IMR-90 (cell line): ENCODE measurements at regions not wholly inside any gene's neighbourhood (a gene's known extent, or its start where the extent isn't known, plus 50 kb on each side); places are given as distances from the start of the nearest gene placed in this dataset.

ENCODE experiments used
- ATAC-seq: fragments of 200-7000 bp; cut with Tn5 transposase; 2 replicates; pipeline ENCODE4 v1.9.1; 2020; ENCODE audit warnings: low read depth, mild to moderate bottlenecking, moderate library complexity
- BruUV-seq: library from RNA; stranded (reverse); fragments of 400-500 nt; replicated peaks from 2 replicates; lab custom pipeline; 2021; lab: Mats Ljungman, UMichigan
- CTCF ChIA-PET: fragments of 300-600 bp; formaldehyde crosslinking; extraction: SDS; loops from one replicate; lab custom pipeline; 2021; ENCODE audit warnings: antibody characterized with exemption; lab: Yijun Ruan, JAX
- POLR2A ChIA-PET: fragments of 300-600 bp; sonication (Branson Sonifier 250); formaldehyde crosslinking; loops from one replicate; lab custom pipeline; 2022; ENCODE audit warnings: antibody characterized with exemption; ENCODE audit not compliant: unreplicated experiment; lab: Charles Lee
- DNase-seq: peaks from one replicate; pipeline ENCODE4 v3.0.0; 2013
- H2AFZ ChIP-seq: replicated peaks from 2 replicates; pipeline ENCODE3; 2013; ENCODE audit warnings: low read length, mild to moderate bottlenecking; ENCODE audit not compliant: poor library complexity
- H2AK5ac ChIP-seq: 2 replicates; pipeline ENCODE4 v1.6.1; 2013; ENCODE audit warnings: low read depth, low read length, inconsistent platforms
- H2AK9ac ChIP-seq: replicated peaks from 2 replicates; pipeline ENCODE3; 2013; ENCODE audit warnings: mild to moderate bottlenecking, low read depth, low read length, moderate library complexity; ENCODE audit not compliant: poor library complexity
- H2BK120ac ChIP-seq: 2 replicates; pipeline ENCODE4 v1.6.1; 2013; ENCODE audit warnings: low read depth, low read length, inconsistent platforms
- H2BK15ac ChIP-seq: 3 replicates; pipeline ENCODE4 v1.6.1; 2013; ENCODE audit warnings: low read depth, low read length, inconsistent platforms
- H2BK20ac ChIP-seq: 2 replicates; pipeline ENCODE4 v1.6.1; 2013; ENCODE audit warnings: low read depth, mild to moderate bottlenecking, inconsistent platforms, low read length, moderate library complexity
- H2BK5ac ChIP-seq: 2 replicates; pipeline ENCODE4 v1.6.1; 2013; ENCODE audit warnings: mild to moderate bottlenecking, low read depth, low read length, inconsistent platforms; ENCODE audit not compliant: poor library complexity, severe bottlenecking
- H3K14ac ChIP-seq: replicated peaks from 2 replicates; pipeline ENCODE4 v1.6.1; 2013; ENCODE audit warnings: low read depth, low read length, inconsistent platforms
- H3K18ac ChIP-seq: 2 replicates; pipeline ENCODE4 v1.6.1; 2013; ENCODE audit warnings: low read depth, low read length, control low read depth
- H3K23ac ChIP-seq: 2 replicates; pipeline ENCODE4 v1.6.1; 2013; ENCODE audit warnings: low read depth, low read length, inconsistent platforms
- H3K27ac ChIP-seq: 2 replicates; pipeline ENCODE4 v1.5.1; 2013; ENCODE audit warnings: mild to moderate bottlenecking, control low read depth, low read length; ENCODE audit not compliant: insufficient read depth
- H3K27me3 ChIP-seq: 2 replicates; pipeline ENCODE4 v1.6.1; 2013; ENCODE audit warnings: low read length; ENCODE audit not compliant: control insufficient read depth, insufficient read depth
- H3K36me3 ChIP-seq: 2 replicates; pipeline ENCODE4 v1.6.1; 2013; ENCODE audit warnings: low read length, mixed read lengths; ENCODE audit not compliant: control insufficient read depth, insufficient read depth
- H3K4ac ChIP-seq: 2 replicates; pipeline ENCODE4 v1.6.1; 2013; ENCODE audit warnings: low read depth, low read length, inconsistent platforms
- H3K4me1 ChIP-seq: 2 replicates; pipeline ENCODE4 v1.6.1; 2013; ENCODE audit warnings: low read length, mixed read lengths; ENCODE audit not compliant: control insufficient read depth, insufficient read depth
- H3K4me2 ChIP-seq: 2 replicates; pipeline ENCODE4 v1.6.1; 2013; ENCODE audit warnings: low read depth, mild to moderate bottlenecking, control low read depth, low read length, moderate library complexity
- H3K4me3 ChIP-seq: 2 replicates; pipeline ENCODE4 v1.5.1; 2013; ENCODE audit warnings: low read depth, mild to moderate bottlenecking, control low read depth, low read length, moderate library complexity; ENCODE audit not compliant: insufficient read depth
- H3K56ac ChIP-seq: 2 replicates; pipeline ENCODE4 v1.6.1; 2013; ENCODE audit warnings: low read length, inconsistent platforms; ENCODE audit not compliant: insufficient read depth; ENCODE audit errors: extremely low read depth
- H3K79me1 ChIP-seq, 2 experiments: 2 replicates each; pipeline ENCODE4 v1.6.1; 2013; ENCODE audit warnings: low read length in 2 of 2, inconsistent platforms in 1 of 2, low read depth in 1 of 2
- H3K9ac ChIP-seq: 2 replicates; pipeline ENCODE4 v1.6.1; 2013; ENCODE audit warnings: low read depth, low read length, control low read depth
- H3K9me1 ChIP-seq: 2 replicates; pipeline ENCODE4 v1.6.1; 2013; ENCODE audit warnings: low read length, inconsistent platforms; ENCODE audit not compliant: insufficient read depth
- H3K9me3 ChIP-seq: 2 replicates; pipeline ENCODE4 v1.6.1; 2013; ENCODE audit warnings: low read length; ENCODE audit not compliant: control insufficient read depth, insufficient read depth
- H4K20me1 ChIP-seq: 2 replicates; pipeline ENCODE4 v1.6.1; 2013; ENCODE audit warnings: low read length, inconsistent platforms; ENCODE audit not compliant: insufficient read depth
- H4K5ac ChIP-seq: 2 replicates; pipeline ENCODE4 v1.6.1; 2013; ENCODE audit warnings: mild to moderate bottlenecking, low read depth, low read length, control low read depth
- H4K8ac ChIP-seq, 2 experiments: 2 replicates each; pipeline ENCODE4 v1.6.1; 2013; ENCODE audit warnings: low read depth in 2 of 2, low read length in 2 of 2, control low read depth in 1 of 2, inconsistent platforms in 1 of 2
- H4K91ac ChIP-seq: 2 replicates; pipeline ENCODE4 v1.6.1; 2013; ENCODE audit warnings: low read depth, low read length, inconsistent platforms; ENCODE audit not compliant: insufficient read depth
- BHLHE40 ChIP-seq: fragments of 150-350 bp; IDR thresholded peaks from 2 replicates; pipeline ENCODE4 v1.6.1; 2016; ENCODE audit warnings: mild to moderate bottlenecking, low read depth, low read length
- CEBPB ChIP-seq: IDR thresholded peaks from 2 replicates; pipeline ENCODE4 v1.6.1; 2012; ENCODE audit warnings: low read depth, low read length, improper control_type of control experiment
- CHD1 ChIP-seq: IDR thresholded peaks from 2 replicates; pipeline ENCODE4 v1.6.1; 2012; ENCODE audit warnings: low read depth, low read length, improper control_type of control experiment
- FOS ChIP-seq: fragments of 150-350 bp; IDR thresholded peaks from 2 replicates; pipeline ENCODE4 v1.6.1; 2016; ENCODE audit warnings: low read depth, low read length
- MAZ ChIP-seq: IDR thresholded peaks from 2 replicates; pipeline ENCODE4 v1.6.1; 2012; ENCODE audit warnings: low read depth, mild to moderate bottlenecking, low read length, improper control_type of control experiment, moderate library complexity, borderline replicate concordance
- NFE2L2 ChIP-seq: fragments of 150-350 bp; IDR thresholded peaks from 2 replicates; pipeline ENCODE4 v1.6.1; 2016; ENCODE audit warnings: low read depth, mild to moderate bottlenecking, low read length
- RAD21 ChIP-seq: IDR thresholded peaks from 2 replicates; pipeline ENCODE4 v1.6.1; 2012; ENCODE audit warnings: low read length, improper control_type of control experiment
- RCOR1 ChIP-seq: IDR thresholded peaks from 2 replicates; pipeline ENCODE4 v1.6.1; 2012; ENCODE audit warnings: mild to moderate bottlenecking, low read length, improper control_type of control experiment; ENCODE audit not compliant: insufficient replicate concordance
- RFX5 ChIP-seq: IDR thresholded peaks from 2 replicates; pipeline ENCODE4 v1.8.0; 2012; ENCODE audit warnings: low read depth, mild to moderate bottlenecking, low read length, moderate library complexity
- WGBS, 2 experiments: methylation state at CpG; one replicate each; pipeline versions ENCODE4 v1.1.5 to v1.1.7; 2013; ENCODE audit warnings: missing lambda C conversion rate in 2 of 2; ENCODE audit not compliant: insufficient read length in 1 of 2; ENCODE audit errors: extremely low coverage in 2 of 2; 5-methylcytosine and 5-hydroxymethylcytosine counted together
- dilution Hi-C: fragments of 300-500 bp; cut with HindIII; formaldehyde crosslinking; loops from one replicate; pipeline ENCODE4 v1.14.3; 2018; ENCODE audit warnings: low sequenced_read_pairs; ENCODE audit not compliant: unreplicated experiment
- in situ Hi-C: fragments of 300-500 bp; cut with MboI; formaldehyde crosslinking; loops from 3 replicates; pipeline ENCODE4 v1.14.3; 2019; ENCODE audit warnings: low sequenced_read_pairs, inconsistent platforms, mixed read lengths
- intact Hi-C: fragments of 100-400 bp; cut with micrococcal nuclease; formaldehyde crosslinking; loops from 2 replicates; pipeline ENCODE4 v1.10.0; 2022
- TF ChIP-seq, protein P1 (sequence below): fragments of 150-350 bp; IDR thresholded peaks from 2 replicates; pipeline ENCODE4 v1.6.1; 2017; ENCODE audit warnings: mild to moderate bottlenecking, antibody characterized with exemption, low read length, low read depth

DNA sequence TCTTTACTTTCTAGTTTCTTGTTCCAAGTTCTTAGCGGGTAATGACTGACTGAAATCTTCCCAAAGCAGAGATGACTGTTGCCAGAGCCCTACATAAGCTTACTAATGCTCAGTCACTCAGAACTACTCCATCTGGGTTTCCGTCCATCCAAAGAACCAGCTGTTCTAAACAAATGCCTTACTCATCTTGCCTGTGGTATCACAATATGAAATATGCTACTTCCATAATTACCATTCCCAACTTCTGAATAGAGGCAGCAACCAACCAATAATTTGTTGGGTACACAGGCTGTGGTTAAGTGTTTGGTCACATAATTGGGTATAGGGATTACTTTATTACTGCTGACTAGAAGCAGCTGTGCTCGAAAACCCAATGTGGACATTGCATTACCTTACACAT lies 930.2 kb upstream of the DIAPH2 start:
- no peak overlapping the region for H3K14ac ChIP-seq
- H3K36me3 ChIP-seq, result no peaks in the 10 kb centered on the region
- no peaks in the 10 kb centered on the region for H3K27me3 ChIP-seq
- no peaks in the 10 kb centered on the region for H3K79me1 ChIP-seq
- no peak overlapping the region for H4K91ac ChIP-seq
- H3K4me2 ChIP-seq, result no peak overlapping the region
- no peak overlapping the region for H3K4ac ChIP-seq
- no peak overlapping the region for H2AK5ac ChIP-seq
- H3K4me1 ChIP-seq, result no peaks in the 10 kb centered on the region
- ChIA-PET POLR2A (no interaction called here), CTCF (no interaction called here)
- ATAC-seq, result no peak
- no peak overlapping the region for H4K8ac ChIP-seq
- H3K56ac ChIP-seq, result no peak overlapping the region
- in situ Hi-C loops, result no loop called here
- WGBS, 2 experiments, result no CpG with 5 or more reads among the region's 3 CpGs
- no peaks in the 10 kb centered on the region; the same call in 1 of the 2 replicates for H3K9me3 ChIP-seq
- H3K23ac ChIP-seq, result no peak overlapping the region
- H3K9me1 ChIP-seq, result no peaks in the 10 kb centered on the region
- dilution Hi-C loops, result no loop called here
- H3K27ac ChIP-seq, result no peak overlapping the region
- no peak overlapping the region for H3K9ac ChIP-seq
- no peak overlapping the region for H2BK5ac ChIP-seq
- H2AFZ ChIP-seq, result no peak overlapping the region
- intact Hi-C loops, result no loop called here
- DNase-seq, result no peak
- BruUV-seq, result no TSS peak
- no peak overlapping the region for H3K18ac ChIP-seq
- H2BK20ac ChIP-seq, result no peak overlapping the region
- no peak overlapping the region for H4K5ac ChIP-seq
- H3K4me3 ChIP-seq, result no peak overlapping the region
- H2AK9ac ChIP-seq, result no peak overlapping the region
- H4K20me1 ChIP-seq, result no peaks in the 10 kb centered on the region
- no peak overlapping the region for H2BK120ac ChIP-seq
- H2BK15ac ChIP-seq, result no peak overlapping the region
- TF ChIP-seq MAZ, result no peak
- no peak for TF ChIP-seq NFE2L2
- TF ChIP-seq RFX5, result no peak
- no peak for TF ChIP-seq CEBPB
- TF ChIP-seq BHLHE40, result no peak
- no peak for TF ChIP-seq RCOR1
- TF ChIP-seq RAD21, result no peak
- no peak for TF ChIP-seq FOS
- TF ChIP-seq, protein P1, sequence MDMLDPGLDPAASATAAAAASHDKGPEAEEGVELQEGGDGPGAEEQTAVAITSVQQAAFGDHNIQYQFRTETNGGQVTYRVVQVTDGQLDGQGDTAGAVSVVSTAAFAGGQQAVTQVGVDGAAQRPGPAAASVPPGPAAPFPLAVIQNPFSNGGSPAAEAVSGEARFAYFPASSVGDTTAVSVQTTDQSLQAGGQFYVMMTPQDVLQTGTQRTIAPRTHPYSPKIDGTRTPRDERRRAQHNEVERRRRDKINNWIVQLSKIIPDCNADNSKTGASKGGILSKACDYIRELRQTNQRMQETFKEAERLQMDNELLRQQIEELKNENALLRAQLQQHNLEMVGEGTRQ, result no peak
- no peak for TF ChIP-seq CHD1
